BE2C (cell line): ENCODE measurements at regions not wholly inside any gene's neighbourhood (a gene's known extent, or its start where the extent isn't known, plus 50 kb on each side); places are given as distances from the start of the nearest gene placed in this dataset.

Experiments used
- DNase-seq: peaks from one replicate; pipeline ENCODE4 v3.0.0-alpha.2; 2020
- H3K27me3 ChIP-seq: fragments of 250-450 bp; sonication (Bioruptor Pico); 2 replicates; pipeline ENCODE4 v1.5.1; 2020; ENCODE audit warnings: mild to moderate bottlenecking
- H3K36me3 ChIP-seq: fragments of 250-450 bp; sonication (Bioruptor Pico); 2 replicates; pipeline ENCODE4 v1.5.1; 2020; ENCODE audit warnings: mild to moderate bottlenecking
- H3K4me1 ChIP-seq: fragments of 250-450 bp; sonication (Bioruptor Pico); 2 replicates; pipeline ENCODE4 v1.5.1; 2020
- H3K4me3 ChIP-seq: 2 replicates; pipeline ENCODE4 v1.5.1; 2011; ENCODE audit warnings: low read depth, low read length
- H3K9me3 ChIP-seq: fragments of 250-450 bp; sonication (Bioruptor Pico); 2 replicates; pipeline ENCODE4 v1.5.1; 2020
- TF ChIP-seq, protein P1 (sequence below): IDR thresholded peaks from 2 replicates; pipeline ENCODE4 v1.5.1; 2012; ENCODE audit warnings: mild to moderate bottlenecking, low read depth, low read length

DNA sequence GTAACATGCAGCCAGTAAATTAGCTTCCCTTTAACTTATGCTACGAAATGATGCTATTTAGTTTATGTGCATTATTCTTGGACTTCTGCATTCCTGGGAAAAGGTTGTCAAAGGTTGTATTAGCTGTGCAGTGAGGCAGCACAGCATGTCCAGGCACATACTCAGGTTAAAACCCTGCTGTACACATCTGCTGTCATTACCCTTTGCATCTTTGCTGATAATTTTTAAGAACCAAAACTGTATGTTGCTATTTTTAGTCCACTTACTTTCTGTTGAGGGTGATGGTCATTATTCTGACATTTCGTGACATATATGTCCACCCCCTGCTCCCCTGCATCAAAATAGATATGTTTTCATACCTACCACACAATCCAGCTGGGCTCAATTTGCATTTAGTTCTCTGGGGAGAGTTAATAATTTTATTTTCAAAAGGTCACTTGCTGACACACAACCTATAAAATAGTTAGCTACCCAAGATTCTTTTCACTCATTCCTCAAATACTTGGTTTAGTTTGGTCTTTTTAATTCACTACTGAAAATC, 142.5 kb upstream of the SPACA1 start:
- H3K4me1 ChIP-seq = no peaks in the 10 kb centered on the region
- no peaks in the 10 kb centered on the region for H3K9me3 ChIP-seq
- DNase-seq = no peak
- no peaks in the 10 kb centered on the region for H3K36me3 ChIP-seq
- no peak overlapping the region for H3K4me3 ChIP-seq
- no peaks in the 10 kb centered on the region; the same call in 1 of the 2 replicates for H3K27me3 ChIP-seq
- TF ChIP-seq, protein P1, sequence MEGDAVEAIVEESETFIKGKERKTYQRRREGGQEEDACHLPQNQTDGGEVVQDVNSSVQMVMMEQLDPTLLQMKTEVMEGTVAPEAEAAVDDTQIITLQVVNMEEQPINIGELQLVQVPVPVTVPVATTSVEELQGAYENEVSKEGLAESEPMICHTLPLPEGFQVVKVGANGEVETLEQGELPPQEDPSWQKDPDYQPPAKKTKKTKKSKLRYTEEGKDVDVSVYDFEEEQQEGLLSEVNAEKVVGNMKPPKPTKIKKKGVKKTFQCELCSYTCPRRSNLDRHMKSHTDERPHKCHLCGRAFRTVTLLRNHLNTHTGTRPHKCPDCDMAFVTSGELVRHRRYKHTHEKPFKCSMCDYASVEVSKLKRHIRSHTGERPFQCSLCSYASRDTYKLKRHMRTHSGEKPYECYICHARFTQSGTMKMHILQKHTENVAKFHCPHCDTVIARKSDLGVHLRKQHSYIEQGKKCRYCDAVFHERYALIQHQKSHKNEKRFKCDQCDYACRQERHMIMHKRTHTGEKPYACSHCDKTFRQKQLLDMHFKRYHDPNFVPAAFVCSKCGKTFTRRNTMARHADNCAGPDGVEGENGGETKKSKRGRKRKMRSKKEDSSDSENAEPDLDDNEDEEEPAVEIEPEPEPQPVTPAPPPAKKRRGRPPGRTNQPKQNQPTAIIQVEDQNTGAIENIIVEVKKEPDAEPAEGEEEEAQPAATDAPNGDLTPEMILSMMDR = no peak

DNA sequence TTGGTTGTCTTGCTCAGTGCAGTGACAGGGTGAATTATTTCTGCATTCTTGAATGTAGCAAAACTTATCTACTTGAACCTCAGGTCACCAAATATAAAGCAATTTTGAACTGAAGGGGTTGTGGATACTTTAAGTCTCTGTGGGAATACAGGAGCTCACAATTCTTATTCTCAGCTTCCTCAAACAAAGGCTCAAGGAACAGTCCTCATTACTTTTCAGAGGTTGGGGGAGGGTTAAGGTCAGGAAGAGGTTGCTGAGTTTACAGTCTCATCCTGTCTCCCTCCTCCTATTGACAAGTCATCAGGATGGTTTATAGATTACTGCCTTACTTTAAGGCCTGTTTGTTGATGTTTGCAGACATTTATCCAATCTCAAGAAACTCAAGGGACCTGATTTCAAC, 143.6 kb upstream of the SPACA1 start:
- no peak for DNase-seq
- Histone ChIP-seq H3K9me3 (no peaks in the 10 kb centered on the region), H3K27me3 (no peaks in the 10 kb centered on the region; the same call in 1 of the 2 replicates), H3K4me3 (no peak overlapping the region), H3K4me1 (no peaks in the 10 kb centered on the region), H3K36me3 (no peaks in the 10 kb centered on the region)
- TF ChIP-seq, protein P1 = no peak

DNA sequence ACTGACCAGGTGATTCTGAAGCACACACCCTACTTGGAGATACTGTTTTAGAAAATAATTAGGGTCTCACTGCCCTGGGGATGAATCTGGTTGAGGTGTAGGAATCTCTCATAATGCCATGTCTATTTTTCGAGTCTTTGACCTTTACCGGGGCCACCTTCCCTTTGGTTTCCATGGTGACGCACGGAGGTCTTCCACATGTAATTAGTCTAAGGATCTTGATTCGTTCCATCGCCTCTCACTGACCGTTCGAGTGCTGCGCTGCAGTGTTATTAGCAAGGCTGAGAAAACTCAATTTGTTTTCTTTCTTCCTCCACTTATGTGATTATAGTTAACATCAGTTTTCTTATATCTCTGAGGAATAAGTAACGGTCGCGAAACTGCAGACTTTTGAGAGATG, 144.3 kb upstream of the SPACA1 start:
- Histone ChIP-seq H3K36me3 (no peaks in the 10 kb centered on the region), H3K4me3 (no peak overlapping the region), H3K4me1 (no peaks in the 10 kb centered on the region), H3K27me3 (no peaks in the 10 kb centered on the region; the same call in 1 of the 2 replicates), H3K9me3 (no peaks in the 10 kb centered on the region)
- TF ChIP-seq, protein P1 = no peak
- DNase-seq = no peak

DNA sequence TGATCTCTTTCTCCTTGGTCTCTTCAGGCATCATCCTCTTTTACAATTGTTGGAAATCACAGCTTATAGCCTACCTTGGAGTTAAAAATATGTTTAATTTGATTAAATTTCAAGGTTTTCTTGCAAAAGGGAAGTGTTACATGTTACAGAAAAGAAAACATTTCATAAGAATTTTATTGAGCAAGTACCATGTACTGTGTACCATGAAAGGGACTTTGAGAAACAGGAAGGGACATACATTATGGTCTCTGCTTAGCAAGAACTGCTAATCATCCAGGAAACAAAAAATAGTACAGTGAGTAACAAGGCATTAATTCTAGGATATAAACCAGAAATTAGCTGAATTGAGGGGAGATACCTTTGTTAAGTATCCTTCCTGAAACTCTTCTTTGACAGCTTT, 145.3 kb upstream of the SPACA1 start:
- H3K4me1 ChIP-seq = no peaks in the 10 kb centered on the region
- TF ChIP-seq, protein P1 = no peak
- no peaks in the 10 kb centered on the region for H3K36me3 ChIP-seq
- no peak overlapping the region for H3K4me3 ChIP-seq
- H3K9me3 ChIP-seq = no peaks in the 10 kb centered on the region
- no peak for DNase-seq
- no peaks in the 10 kb centered on the region; the same call in 1 of the 2 replicates for H3K27me3 ChIP-seq

DNA sequence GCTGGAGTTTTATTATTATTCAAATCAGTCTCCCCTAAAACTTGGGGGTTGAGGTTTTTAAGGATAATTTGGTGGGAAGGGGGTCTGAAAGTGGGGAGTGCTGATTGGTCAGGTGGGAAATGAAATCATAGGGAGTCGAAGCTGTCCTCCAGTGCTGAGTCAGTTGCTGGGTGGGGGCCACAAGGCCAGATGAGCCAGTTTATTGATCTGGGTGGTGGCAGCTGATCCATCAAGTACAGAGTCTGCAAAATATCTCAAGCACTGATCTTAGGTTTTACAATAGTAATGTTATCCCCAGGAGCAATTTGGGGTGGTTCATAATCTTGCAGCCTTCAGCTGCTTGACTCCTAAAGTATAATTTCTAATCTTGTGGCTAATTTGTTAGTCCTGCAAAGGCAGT, 146.0 kb upstream of the SPACA1 start:
- no peaks in the 10 kb centered on the region for H3K9me3 ChIP-seq
- no peaks in the 10 kb centered on the region for H3K36me3 ChIP-seq
- H3K4me3 ChIP-seq = no peak overlapping the region
- TF ChIP-seq, protein P1 = no peak
- no peaks in the 10 kb centered on the region for H3K4me1 ChIP-seq
- H3K27me3 ChIP-seq = no peaks in the 10 kb centered on the region; the same call in 1 of the 2 replicates
- DNase-seq = no peak

DNA sequence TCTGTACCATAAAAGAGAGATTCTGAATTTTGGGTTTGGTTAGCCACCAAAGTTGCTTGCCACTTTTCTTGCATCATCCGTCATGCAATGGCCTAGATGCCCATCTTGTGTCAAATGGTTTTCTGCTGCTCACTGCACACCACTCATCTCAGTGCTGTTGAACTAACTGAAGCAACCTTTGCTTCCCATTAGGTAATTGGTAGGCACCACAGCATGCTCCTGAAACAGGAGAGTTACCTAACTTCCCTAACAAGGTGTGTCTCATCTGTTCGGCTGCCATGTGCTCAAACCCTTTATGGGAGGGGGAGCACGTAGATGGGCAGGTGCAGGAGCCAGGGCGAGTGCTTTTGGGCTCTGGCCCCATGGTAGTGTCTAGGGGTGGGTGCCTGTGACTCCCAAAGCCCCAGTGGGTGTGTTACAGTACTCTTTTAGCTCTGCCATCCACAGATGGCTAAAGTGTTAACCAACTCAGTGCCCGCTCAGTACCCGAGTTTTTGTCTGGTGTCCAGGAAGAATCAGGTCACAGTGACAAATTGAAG, 147.4 kb upstream of the SPACA1 start:
- H3K9me3 ChIP-seq = no peaks in the 10 kb centered on the region
- no peak overlapping the region for H3K4me3 ChIP-seq
- no peak for DNase-seq
- no peaks in the 10 kb centered on the region for H3K36me3 ChIP-seq
- no peaks in the 10 kb centered on the region for H3K4me1 ChIP-seq
- H3K27me3 ChIP-seq = no peaks in the 10 kb centered on the region; the same call in 1 of the 2 replicates
- TF ChIP-seq, protein P1 = no peak
